ENCODE measurements at regions not wholly inside any gene's neighbourhood (a gene's known extent, or its start where the extent isn't known, plus 50 kb on each side); places are given as distances from the start of the nearest gene placed in this dataset.

- TF ChIP-seq CTCF (IDR thresholded peaks at IDR 0.05) (no peak), POLR2A (IDR thresholded peaks at IDR 0.05) (no peak)
These were observed 285.5 kb upstream of the SFSWAP start for GRCh38 chr12:131425112-131426075.
